Immature natural killer cell (primary cell): ENCODE measurements at regions not wholly inside any gene's neighbourhood (a gene's known extent, or its start where the extent isn't known, plus 50 kb on each side); places are given as distances from the start of the nearest gene placed in this dataset.

Experiments used
- DNase-seq, 3 donors: peaks; one replicate each; pipeline ENCODE4 v3.0.0; 2022; ENCODE audit warnings: mixed read lengths in 1 of 3
- H3K27ac Mint-ChIP-seq, 6 donors: one replicate each; pipeline ENCODE4 v1.8.0; 2020; ENCODE audit warnings: mixed read lengths in 6 of 6, mild to moderate bottlenecking in 5 of 6, inconsistent platforms in 4 of 6, moderate library complexity in 3 of 6
- H3K27me3 Mint-ChIP-seq, 3 donors: one replicate each; pipeline ENCODE4 v1.8.0; 2020 to 2021; ENCODE audit warnings: low read depth in 3 of 3, mild to moderate bottlenecking in 3 of 3, mixed read lengths in 3 of 3, moderate library complexity in 3 of 3, inconsistent platforms in 1 of 3
- H3K36me3 Mint-ChIP-seq, 3 donors: one replicate each; pipeline ENCODE4 v1.8.0; 2020; ENCODE audit warnings: mixed read lengths in 3 of 3, inconsistent platforms in 2 of 3, mild to moderate bottlenecking in 2 of 3
- H3K4me1 Mint-ChIP-seq, 2 donors: one replicate each; pipeline ENCODE4 v1.8.0; 2020; ENCODE audit warnings: inconsistent platforms in 2 of 2, mild to moderate bottlenecking in 2 of 2, mixed read lengths in 2 of 2, moderate library complexity in 1 of 2
- H3K4me3 Mint-ChIP-seq, 5 donors: one replicate each; pipeline ENCODE4 v1.8.0; 2020; ENCODE audit warnings: mild to moderate bottlenecking in 5 of 5, mixed read lengths in 5 of 5, inconsistent platforms in 3 of 5, moderate library complexity in 3 of 5
- H3K9me3 Mint-ChIP-seq, 6 donors: one replicate each; pipeline ENCODE4 v1.8.0; 2020; ENCODE audit warnings: mild to moderate bottlenecking in 6 of 6, mixed read lengths in 6 of 6, inconsistent platforms in 4 of 6, moderate library complexity in 3 of 6

- no peak overlapping the region for H3K27ac Mint-ChIP-seq
- DNase-seq, result no peak
- H3K9me3 Mint-ChIP-seq, result peaks cover 2 to 34% (median 10%) of the 10 kb centered on the region in 6 donors
- H3K36me3 Mint-ChIP-seq, result no peaks in the 10 kb centered on the region
- peaks cover 0 to 3% (median 0%) of the 10 kb centered on the region in 3 donors for H3K27me3 Mint-ChIP-seq
- no peak overlapping the region for H3K4me3 Mint-ChIP-seq
- no peaks in the 10 kb centered on the region for H3K4me1 Mint-ChIP-seq
Measured at GRCh38 chr1:177466286-177466685, 295.5 kb downstream of the BRINP2 start.

DNA sequence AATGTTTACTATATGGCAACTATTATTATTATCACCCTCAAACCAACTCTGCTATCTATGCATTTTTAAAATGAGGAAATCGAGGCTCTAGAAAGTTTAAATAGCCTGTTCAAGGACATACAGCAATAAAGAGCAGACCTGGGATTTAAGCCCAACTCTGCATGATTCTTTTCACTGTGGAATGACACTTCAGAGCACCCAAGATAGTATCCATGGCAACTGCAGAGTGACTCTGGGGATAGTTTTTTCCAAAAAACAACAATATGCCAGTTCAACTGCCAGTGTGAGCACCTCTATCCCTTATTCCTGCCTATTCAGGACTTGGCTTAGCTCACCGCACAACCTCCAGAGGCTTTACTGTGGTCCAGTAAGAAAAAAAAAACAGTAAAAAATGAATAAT lies 293.9 kb downstream of the BRINP2 start:
- H3K4me3 Mint-ChIP-seq, result no peak overlapping the region
- no peaks in the 10 kb centered on the region for H3K36me3 Mint-ChIP-seq
- H3K4me1 Mint-ChIP-seq, result no peaks in the 10 kb centered on the region
- peaks cover 0 to 3% (median 0%) of the 10 kb centered on the region in 3 donors for H3K27me3 Mint-ChIP-seq
- no peak overlapping the region for H3K27ac Mint-ChIP-seq
- H3K9me3 Mint-ChIP-seq, result peaks cover 3 to 46% (median 11%) of the 10 kb centered on the region in 6 donors
- DNase-seq, result no peak

DNA sequence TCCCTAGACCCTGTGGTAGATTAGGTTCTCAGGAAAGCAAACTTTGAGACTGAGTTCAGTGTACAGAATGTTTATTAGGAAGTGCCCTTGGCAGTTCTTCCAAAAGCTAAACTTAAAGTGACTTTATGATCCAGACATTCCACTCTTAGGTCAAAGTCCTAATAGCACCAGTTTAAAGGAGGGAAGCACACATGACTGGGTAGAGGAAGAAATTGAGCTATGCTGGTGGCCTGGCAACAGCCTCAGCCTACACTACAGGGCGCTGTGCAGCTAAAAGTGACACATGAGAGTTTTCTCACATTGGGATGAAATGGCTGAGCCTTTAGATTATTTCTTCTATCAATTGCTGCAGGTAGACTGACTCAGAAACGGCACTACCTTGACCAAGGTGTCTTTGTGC lies 280.4 kb downstream of the BRINP2 start:
- Mint-ChIP-seq H3K4me1 (no peaks in the 10 kb centered on the region), H3K36me3 (no peaks in the 10 kb centered on the region), H3K27ac (no peak overlapping the region), H3K9me3 (peaks cover 4 to 37% (median 12%) of the 10 kb centered on the region in 6 donors), H3K27me3 (peaks cover 0 to 2% (median 0%) of the 10 kb centered on the region in 3 donors), H3K4me3 (no peak overlapping the region)
- DNase-seq, result no peak

- Mint-ChIP-seq H3K9me3 (peaks cover 4 to 30% (median 9%) of the 10 kb centered on the region in 6 donors), H3K4me1 (no peaks in the 10 kb centered on the region), H3K27me3 (peaks cover 0 to 2% (median 0%) of the 10 kb centered on the region in 3 donors), H3K27ac (no peak overlapping the region), H3K4me3 (no peak overlapping the region), H3K36me3 (no peaks in the 10 kb centered on the region)
- DNase-seq, result no peak
Measured at GRCh38 chr1:177448652-177449357, 278.0 kb downstream of the BRINP2 start.

GRCh38 chr1:177448036-177448615 lies 277.4 kb downstream of the BRINP2 start:
- H3K9me3 Mint-ChIP-seq, result peaks cover 4 to 24% (median 9%) of the 10 kb centered on the region in 6 donors
- peaks cover 0 to under 1% (median 0%) of the 10 kb centered on the region in 3 donors for H3K27me3 Mint-ChIP-seq
- H3K36me3 Mint-ChIP-seq, result no peaks in the 10 kb centered on the region
- H3K27ac Mint-ChIP-seq, result no peak overlapping the region
- no peak overlapping the region for H3K4me3 Mint-ChIP-seq
- DNase-seq, result no peak
- H3K4me1 Mint-ChIP-seq, result no peaks in the 10 kb centered on the region

GRCh38 chr1:177444997-177445746 lies 274.4 kb downstream of the BRINP2 start:
- DNase-seq, result no peak
- no peak overlapping the region for H3K27ac Mint-ChIP-seq
- H3K27me3 Mint-ChIP-seq, result no peaks in the 10 kb centered on the region
- no peaks in the 10 kb centered on the region for H3K36me3 Mint-ChIP-seq
- H3K9me3 Mint-ChIP-seq, result peaks cover 2 to 18% (median 9%) of the 10 kb centered on the region in 6 donors
- no peaks in the 10 kb centered on the region for H3K4me1 Mint-ChIP-seq
- no peak overlapping the region for H3K4me3 Mint-ChIP-seq

- Mint-ChIP-seq H3K9me3 (peaks cover 0 to 15% (median 6%) of the 10 kb centered on the region in 6 donors), H3K27me3 (no peaks in the 10 kb centered on the region), H3K27ac (no peak overlapping the region), H3K36me3 (no peaks in the 10 kb centered on the region), H3K4me1 (no peaks in the 10 kb centered on the region), H3K4me3 (no peak overlapping the region)
- no peak for DNase-seq
Measured at GRCh38 chr1:177443003-177443402, 272.2 kb downstream of the BRINP2 start.

- no peak overlapping the region for H3K4me3 Mint-ChIP-seq
- no peaks in the 10 kb centered on the region for H3K4me1 Mint-ChIP-seq
- H3K27ac Mint-ChIP-seq, result no peak overlapping the region
- H3K36me3 Mint-ChIP-seq, result no peaks in the 10 kb centered on the region
- H3K9me3 Mint-ChIP-seq, result peaks cover 0 to 15% (median 5%) of the 10 kb centered on the region in 6 donors
- H3K27me3 Mint-ChIP-seq, result no peaks in the 10 kb centered on the region
- DNase-seq, result no peak
Measured at GRCh38 chr1:177442584-177442983, 271.8 kb downstream of the BRINP2 start.

- no peaks in the 10 kb centered on the region for H3K36me3 Mint-ChIP-seq
- H3K4me1 Mint-ChIP-seq, result no peaks in the 10 kb centered on the region
- H3K4me3 Mint-ChIP-seq, result no peak overlapping the region
- no peak overlapping the region for H3K27ac Mint-ChIP-seq
- DNase-seq, result no peak
- no peaks in the 10 kb centered on the region for H3K27me3 Mint-ChIP-seq
- peaks cover 0 to 17% (median 4%) of the 10 kb centered on the region in 6 donors for H3K9me3 Mint-ChIP-seq
Measured at GRCh38 chr1:177441281-177441680, 270.5 kb downstream of the BRINP2 start.

DNA sequence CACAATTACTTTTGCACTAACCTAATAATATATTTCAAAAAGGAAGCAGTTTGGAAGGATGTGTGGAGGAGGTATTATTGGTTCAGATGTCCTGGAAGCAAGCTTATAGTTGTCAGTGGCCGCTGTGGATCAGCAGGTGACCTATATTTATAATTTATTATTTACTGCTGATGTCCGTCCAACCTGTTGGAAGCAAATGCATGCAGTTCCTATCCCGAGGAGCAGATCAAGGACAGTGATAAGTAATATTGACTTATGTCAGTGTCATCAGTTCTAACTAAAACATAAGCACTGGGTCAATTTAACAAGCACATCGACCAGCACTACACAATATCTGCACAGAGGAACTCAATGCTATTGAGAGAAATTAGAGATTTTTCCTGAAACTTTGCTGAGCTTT lies 270.1 kb downstream of the BRINP2 start:
- no peak for DNase-seq
- H3K4me3 Mint-ChIP-seq, result no peak overlapping the region
- H3K9me3 Mint-ChIP-seq, result peaks cover 0 to 17% (median 4%) of the 10 kb centered on the region in 6 donors
- no peaks in the 10 kb centered on the region for H3K4me1 Mint-ChIP-seq
- no peaks in the 10 kb centered on the region for H3K36me3 Mint-ChIP-seq
- no peak overlapping the region for H3K27ac Mint-ChIP-seq
- H3K27me3 Mint-ChIP-seq, result peaks cover 0 to 3% (median 0%) of the 10 kb centered on the region in 3 donors

DNA sequence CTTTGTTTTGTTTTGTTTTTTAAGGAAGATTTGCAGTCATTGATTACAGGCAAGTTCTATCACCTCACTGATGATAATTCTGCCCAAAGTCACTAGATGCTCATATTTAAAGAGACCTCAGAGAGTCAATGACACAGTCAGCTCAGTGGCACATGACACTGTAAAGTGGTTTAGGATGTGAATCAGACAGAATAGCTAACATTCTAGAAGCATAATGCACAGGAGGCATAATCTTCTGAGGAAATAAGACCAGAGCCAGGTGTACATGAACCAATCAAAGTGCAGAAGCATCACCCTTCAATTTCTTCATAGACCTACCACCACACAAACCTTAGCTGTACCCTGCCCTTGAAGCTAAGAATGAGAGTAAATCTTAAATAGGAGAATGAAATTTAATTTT lies 268.5 kb downstream of the BRINP2 start:
- Mint-ChIP-seq H3K27ac (no peak overlapping the region), H3K36me3 (no peaks in the 10 kb centered on the region), H3K9me3 (peaks cover 0 to 23% (median 6%) of the 10 kb centered on the region in 6 donors), H3K4me3 (no peak overlapping the region), H3K4me1 (no peaks in the 10 kb centered on the region), H3K27me3 (peaks cover 0 to 3% (median 0%) of the 10 kb centered on the region in 3 donors)
- DNase-seq, result no peak

DNA sequence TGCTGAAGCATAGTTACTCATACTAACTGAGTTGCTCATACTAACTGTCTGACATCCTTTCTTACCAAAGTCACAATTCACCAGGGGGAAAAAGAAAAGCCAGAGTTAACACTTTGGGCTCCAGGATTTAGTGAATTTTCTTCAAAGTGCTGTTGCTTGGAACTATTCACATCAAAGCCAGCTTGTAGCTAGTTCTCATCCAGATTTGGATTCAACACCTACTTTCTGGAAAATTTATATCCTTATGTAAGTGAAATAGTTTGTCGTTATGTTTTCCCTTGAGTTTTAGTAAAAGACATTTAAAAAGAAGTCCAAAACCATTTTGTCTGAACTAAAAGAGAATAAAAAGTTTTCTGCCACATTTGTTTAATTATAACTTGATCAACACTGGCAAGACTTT lies 264.6 kb downstream of the BRINP2 start:
- H3K9me3 Mint-ChIP-seq, result peaks cover 0 to 23% (median 7%) of the 10 kb centered on the region in 6 donors
- H3K27ac Mint-ChIP-seq, result no peak overlapping the region

GRCh38 chr1:177432897-177433296 lies 262.1 kb downstream of the BRINP2 start:
- peaks cover 0 to 3% (median 2%) of the 10 kb centered on the region in 3 donors for H3K27me3 Mint-ChIP-seq
- no peak for DNase-seq
- no peak overlapping the region for H3K4me3 Mint-ChIP-seq
- no peaks in the 10 kb centered on the region for H3K4me1 Mint-ChIP-seq
- no peak overlapping the region for H3K27ac Mint-ChIP-seq
- H3K36me3 Mint-ChIP-seq, result no peaks in the 10 kb centered on the region
- peaks cover 0 to 16% (median 2%) of the 10 kb centered on the region in 6 donors for H3K9me3 Mint-ChIP-seq

More for the DNA sequence above, 264.6 kb downstream of the BRINP2 start:
- Mint-ChIP-seq H3K4me3 (no peak overlapping the region), H3K36me3 (no peaks in the 10 kb centered on the region), H3K4me1 (no peaks in the 10 kb centered on the region), H3K27me3 (peaks cover 0 to 3% (median 2%) of the 10 kb centered on the region in 3 donors)
- no peak for DNase-seq

DNA sequence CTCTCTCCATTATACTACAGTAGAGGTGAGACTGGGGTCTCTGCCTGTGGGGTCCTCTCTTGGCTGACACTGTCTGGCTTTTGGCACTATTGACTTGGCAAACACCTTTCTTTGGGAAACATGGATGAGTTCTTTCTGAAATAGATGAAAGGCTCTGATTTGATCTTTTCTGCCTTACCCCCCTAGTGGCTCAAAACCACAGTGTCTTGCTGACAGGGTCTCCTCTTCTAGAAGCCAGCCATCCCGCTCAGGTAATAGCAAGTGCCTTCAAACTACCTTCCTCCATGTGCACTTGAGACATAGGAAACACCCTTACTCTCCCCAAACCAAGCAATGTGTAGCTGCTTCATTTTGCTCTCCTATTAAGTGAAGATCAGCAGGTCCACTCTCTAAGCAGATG lies 260.4 kb downstream of the BRINP2 start:
- no peaks in the 10 kb centered on the region for H3K4me1 Mint-ChIP-seq
- H3K9me3 Mint-ChIP-seq, result peaks cover 0 to 14% (median 3%) of the 10 kb centered on the region in 6 donors
- H3K36me3 Mint-ChIP-seq, result no peaks in the 10 kb centered on the region
- peak overlapping the region in 1 of 5 donors; percentile 21 for H3K4me3 Mint-ChIP-seq
- no peak overlapping the region for H3K27ac Mint-ChIP-seq
- H3K27me3 Mint-ChIP-seq, result peaks cover 0 to 3% (median 2%) of the 10 kb centered on the region in 3 donors
- no peak for DNase-seq
